ENCODE measurements at regions not wholly inside any gene's neighbourhood (a gene's known extent, or its start where the extent isn't known, plus 50 kb on each side); places are given as distances from the start of the nearest gene placed in this dataset.

DNA sequence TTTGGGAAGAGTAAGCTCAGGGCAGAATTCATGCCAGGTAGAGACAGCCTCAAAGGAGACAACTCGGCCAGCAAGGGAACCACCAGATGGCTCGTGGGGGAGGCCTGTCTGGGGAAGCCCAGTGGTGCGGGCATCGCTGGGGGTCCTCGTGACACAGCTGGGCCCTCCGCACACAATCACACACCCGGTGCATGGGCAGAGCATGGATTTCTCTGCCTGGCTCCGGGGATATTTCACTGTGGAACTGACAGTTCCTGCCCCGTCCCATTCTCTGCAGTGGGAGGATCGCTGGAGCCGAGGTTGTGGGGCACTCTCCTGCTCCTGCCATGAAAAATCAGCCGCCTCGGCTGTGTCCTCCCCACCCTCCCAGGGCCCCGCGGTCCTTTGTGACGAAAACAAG is 108.0 kb downstream of the CRYAA start:
- TF ChIP-seq, protein P1, sequence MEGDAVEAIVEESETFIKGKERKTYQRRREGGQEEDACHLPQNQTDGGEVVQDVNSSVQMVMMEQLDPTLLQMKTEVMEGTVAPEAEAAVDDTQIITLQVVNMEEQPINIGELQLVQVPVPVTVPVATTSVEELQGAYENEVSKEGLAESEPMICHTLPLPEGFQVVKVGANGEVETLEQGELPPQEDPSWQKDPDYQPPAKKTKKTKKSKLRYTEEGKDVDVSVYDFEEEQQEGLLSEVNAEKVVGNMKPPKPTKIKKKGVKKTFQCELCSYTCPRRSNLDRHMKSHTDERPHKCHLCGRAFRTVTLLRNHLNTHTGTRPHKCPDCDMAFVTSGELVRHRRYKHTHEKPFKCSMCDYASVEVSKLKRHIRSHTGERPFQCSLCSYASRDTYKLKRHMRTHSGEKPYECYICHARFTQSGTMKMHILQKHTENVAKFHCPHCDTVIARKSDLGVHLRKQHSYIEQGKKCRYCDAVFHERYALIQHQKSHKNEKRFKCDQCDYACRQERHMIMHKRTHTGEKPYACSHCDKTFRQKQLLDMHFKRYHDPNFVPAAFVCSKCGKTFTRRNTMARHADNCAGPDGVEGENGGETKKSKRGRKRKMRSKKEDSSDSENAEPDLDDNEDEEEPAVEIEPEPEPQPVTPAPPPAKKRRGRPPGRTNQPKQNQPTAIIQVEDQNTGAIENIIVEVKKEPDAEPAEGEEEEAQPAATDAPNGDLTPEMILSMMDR (IDR thresholded peaks at IDR 0.05): no peak
- TF ChIP-seq EP300 (IDR thresholded peaks at IDR 0.05): no peak
- TF ChIP-seq POLR2A (IDR thresholded peaks at IDR 0.05): no peak
